Bronchial epithelial cell (primary cell): ENCODE measurements at regions not wholly inside any gene's neighbourhood (a gene's known extent, or its start where the extent isn't known, plus 50 kb on each side); places are given as distances from the start of the nearest gene placed in this dataset.

Source experiments
- DNase-seq: peaks from one replicate; pipeline ENCODE4 v3.0.0-alpha.2; 2010; ENCODE audit warnings: low read depth
- FAIRE-seq: peaks from 2 replicates; lab custom pipeline; 2011; peaks lifted over from hg19 to GRCh38; lab: Jason Lieb, UNC
- H3K27me3 ChIP-seq: 2 replicates; pipeline ENCODE4 v1.5.1; 2011; ENCODE audit warnings: low read length; ENCODE audit not compliant: control insufficient read depth, insufficient read depth
- H3K36me3 ChIP-seq: 2 replicates; pipeline ENCODE4 v1.5.1; 2011; ENCODE audit warnings: low read length; ENCODE audit not compliant: control insufficient read depth, insufficient read depth
- H3K4me3 ChIP-seq: 2 replicates; pipeline ENCODE4 v1.5.1; 2011; ENCODE audit warnings: mild to moderate bottlenecking, low read depth, low read length, control low read depth
- TF ChIP-seq, protein P1 (sequence below): IDR thresholded peaks from 2 replicates; pipeline ENCODE4 v1.5.1; 2011; ENCODE audit warnings: mild to moderate bottlenecking, moderate library complexity, low read length, control low read depth, inconsistent platforms; ENCODE audit not compliant: insufficient read depth, severe bottlenecking

DNA sequence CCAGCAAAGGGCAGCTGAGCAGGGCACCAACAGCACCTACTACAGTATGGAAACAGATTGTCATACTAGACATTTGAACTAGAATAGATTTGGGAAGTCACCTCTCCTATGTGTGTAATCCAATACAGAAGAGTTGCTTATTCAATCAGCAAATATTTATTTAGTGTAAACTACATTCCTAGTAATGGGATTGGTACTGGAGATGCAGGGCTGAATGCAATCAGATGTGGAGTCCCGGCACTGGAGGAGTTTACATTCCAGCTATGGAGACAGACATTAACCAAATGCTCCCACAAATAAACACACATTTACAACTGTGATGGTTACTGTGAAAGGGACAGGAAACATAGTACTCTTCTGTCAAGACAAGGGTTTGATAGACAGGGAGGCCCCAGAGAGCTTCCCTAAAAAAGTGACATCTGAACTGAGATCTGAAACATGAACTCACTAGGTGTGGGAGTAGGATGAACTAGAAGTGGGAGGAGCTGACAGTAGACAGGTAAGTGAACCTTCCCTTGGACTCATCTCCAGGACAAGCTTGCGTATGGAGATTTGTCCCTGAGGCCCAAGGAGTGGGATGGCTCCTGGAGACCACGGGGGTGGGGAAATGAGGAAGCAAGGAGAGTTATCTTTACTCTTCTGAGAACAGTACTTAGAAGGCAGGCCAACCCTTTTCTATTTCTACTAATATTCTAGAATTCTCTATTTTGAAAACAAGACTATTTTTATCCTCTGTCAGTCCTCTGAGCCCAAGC, 420.5 kb downstream of the MAFB start:
- Histone ChIP-seq H3K27me3 (no peaks in the 10 kb centered on the region), H3K4me3 (no peak overlapping the region), H3K36me3 (no peaks in the 10 kb centered on the region)
- TF ChIP-seq, protein P1, sequence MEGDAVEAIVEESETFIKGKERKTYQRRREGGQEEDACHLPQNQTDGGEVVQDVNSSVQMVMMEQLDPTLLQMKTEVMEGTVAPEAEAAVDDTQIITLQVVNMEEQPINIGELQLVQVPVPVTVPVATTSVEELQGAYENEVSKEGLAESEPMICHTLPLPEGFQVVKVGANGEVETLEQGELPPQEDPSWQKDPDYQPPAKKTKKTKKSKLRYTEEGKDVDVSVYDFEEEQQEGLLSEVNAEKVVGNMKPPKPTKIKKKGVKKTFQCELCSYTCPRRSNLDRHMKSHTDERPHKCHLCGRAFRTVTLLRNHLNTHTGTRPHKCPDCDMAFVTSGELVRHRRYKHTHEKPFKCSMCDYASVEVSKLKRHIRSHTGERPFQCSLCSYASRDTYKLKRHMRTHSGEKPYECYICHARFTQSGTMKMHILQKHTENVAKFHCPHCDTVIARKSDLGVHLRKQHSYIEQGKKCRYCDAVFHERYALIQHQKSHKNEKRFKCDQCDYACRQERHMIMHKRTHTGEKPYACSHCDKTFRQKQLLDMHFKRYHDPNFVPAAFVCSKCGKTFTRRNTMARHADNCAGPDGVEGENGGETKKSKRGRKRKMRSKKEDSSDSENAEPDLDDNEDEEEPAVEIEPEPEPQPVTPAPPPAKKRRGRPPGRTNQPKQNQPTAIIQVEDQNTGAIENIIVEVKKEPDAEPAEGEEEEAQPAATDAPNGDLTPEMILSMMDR, result no peak
- FAIRE-seq (peak; percentile 23), DNase-seq (no peak)

DNA sequence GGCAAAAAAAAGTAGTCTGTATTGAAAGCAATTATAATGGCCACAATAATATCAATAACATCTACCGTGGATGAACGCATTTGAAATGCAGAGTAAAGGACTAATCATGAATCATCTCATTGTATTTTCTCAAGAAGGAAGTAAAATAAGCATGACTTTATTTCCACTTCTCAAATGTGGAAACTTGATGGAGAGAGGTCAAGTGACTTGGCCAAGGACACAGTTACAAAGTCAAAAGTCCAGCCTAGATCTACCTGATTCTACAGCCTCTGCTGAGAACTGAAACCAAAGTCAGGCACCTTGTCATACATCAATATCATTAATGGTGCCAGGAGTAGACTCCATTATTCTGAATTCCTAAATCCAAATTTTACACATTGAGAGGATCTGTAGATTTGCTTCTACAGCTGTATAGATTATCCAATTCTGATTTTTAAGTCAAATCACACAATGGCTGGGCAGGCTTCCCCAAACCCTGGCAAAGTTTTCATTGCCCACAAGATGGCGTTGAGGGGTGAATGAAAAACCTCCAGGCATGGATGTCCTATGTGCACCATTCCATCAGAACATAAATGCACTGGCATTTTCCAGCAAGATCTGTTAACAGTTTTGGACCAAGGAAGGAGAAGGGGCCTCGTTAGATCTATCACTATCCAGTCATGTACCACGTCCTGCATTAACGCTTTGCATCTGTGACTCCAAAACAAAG, 423.1 kb downstream of the MAFB start:
- DNase-seq (peak; percentile 40), FAIRE-seq (peak; percentile 82)
- Histone ChIP-seq H3K27me3 (no peaks in the 10 kb centered on the region), H3K36me3 (no peaks in the 10 kb centered on the region), H3K4me3 (no peak overlapping the region)
- TF ChIP-seq, protein P1, result peak; percentile 49

DNA sequence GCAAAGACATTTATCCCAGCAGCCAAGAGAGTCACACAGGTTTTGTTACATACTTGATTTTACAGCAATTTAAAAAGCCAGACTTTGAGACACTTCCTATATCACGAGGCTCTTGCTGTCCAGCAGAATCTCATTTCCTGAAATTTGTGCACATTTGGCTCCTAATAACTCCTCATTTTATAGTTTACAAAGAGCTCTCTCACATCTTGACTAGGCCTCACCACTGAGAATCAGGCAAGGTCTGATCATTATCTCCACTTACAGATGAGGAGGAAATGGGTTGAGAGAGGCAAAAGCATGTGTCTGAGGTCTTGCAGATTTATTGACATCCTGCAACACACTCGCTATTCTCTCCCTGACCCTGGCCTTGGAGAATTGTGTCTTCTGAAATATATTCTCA, 426.8 kb downstream of the MAFB start:
- DNase-seq (no peak), FAIRE-seq (no peak)
- TF ChIP-seq, protein P1, result no peak
- Histone ChIP-seq H3K27me3 (no peaks in the 10 kb centered on the region), H3K36me3 (no peaks in the 10 kb centered on the region), H3K4me3 (no peak overlapping the region)

DNA sequence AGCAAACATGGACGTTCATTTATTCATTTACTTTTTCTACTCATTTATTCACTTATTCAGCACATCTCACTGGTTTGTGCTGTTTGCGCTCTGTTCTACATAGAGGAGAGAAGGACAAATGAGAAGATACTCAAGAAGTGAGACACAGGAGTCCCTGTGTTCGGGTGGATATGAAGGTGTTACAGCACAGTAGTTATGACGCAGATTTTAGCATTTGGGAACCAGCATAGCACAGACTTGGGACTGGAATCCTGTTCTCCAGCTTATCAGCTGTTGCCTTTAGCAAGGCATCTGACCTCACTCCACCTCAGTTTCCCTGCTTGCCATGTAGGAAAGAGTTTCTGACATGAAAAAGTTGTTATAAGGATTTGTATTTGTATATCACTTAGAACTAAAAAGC, 430.1 kb downstream of the MAFB start:
- no peak for DNase-seq
- FAIRE-seq, result no peak
- Histone ChIP-seq H3K27me3 (no peaks in the 10 kb centered on the region), H3K4me3 (no peak overlapping the region), H3K36me3 (no peaks in the 10 kb centered on the region)
- TF ChIP-seq, protein P1, result no peak

DNA sequence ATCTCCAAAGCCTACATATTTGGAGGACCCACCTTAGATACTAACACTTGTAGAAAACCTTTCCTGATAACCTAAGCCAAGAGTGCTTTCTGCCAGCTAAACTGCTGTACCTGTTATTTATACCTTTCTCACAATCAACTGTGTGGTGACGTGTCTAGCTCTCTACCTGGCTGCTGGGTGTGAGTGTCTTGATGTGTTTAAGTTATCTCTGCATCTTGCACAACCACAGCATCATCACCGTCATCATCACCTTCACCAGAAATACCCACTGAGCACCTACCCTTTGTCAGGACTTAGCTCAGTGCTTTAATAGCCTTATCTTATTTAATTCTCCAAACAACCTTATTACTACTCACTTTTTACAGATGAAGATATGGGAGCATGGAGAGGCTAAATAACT, 431.3 kb downstream of the MAFB start:
- Histone ChIP-seq H3K27me3 (no peaks in the 10 kb centered on the region), H3K36me3 (no peaks in the 10 kb centered on the region), H3K4me3 (no peak overlapping the region)
- FAIRE-seq (no peak), DNase-seq (no peak)
- TF ChIP-seq, protein P1, result no peak
